Endothelial cell of umbilical vein (primary cell): ENCODE measurements at regions not wholly inside any gene's neighbourhood (a gene's known extent, or its start where the extent isn't known, plus 50 kb on each side); places are given as distances from the start of the nearest gene placed in this dataset.

Experiments
- BruUV-seq: library from RNA; stranded (reverse); fragments of 400-500 nt; replicated peaks from 2 replicates; lab custom pipeline; 2021; lab: Mats Ljungman, UMichigan
- CTCF ChIA-PET: fragments of 300-600, 350-600 bp; sonication (Branson Sonifier 250); formaldehyde crosslinking; loops from one replicate; lab custom pipeline; 2021; ENCODE audit warnings: antibody characterized with exemption, inconsistent platforms; lab: Charles Lee
- POLR2A ChIA-PET: fragments of 300-600, 350-600 bp; sonication (Branson Sonifier 250); formaldehyde crosslinking; loops from one replicate; lab custom pipeline; 2021; ENCODE audit warnings: antibody characterized with exemption, inconsistent platforms; lab: Charles Lee
- DNase-seq: peaks from one replicate; pipeline ENCODE4 v3.0.0-alpha.2; 2011; ENCODE audit warnings: low read depth, low spot score
- FAIRE-seq: peaks from 2 replicates; lab custom pipeline; 2011; peaks lifted over from hg19 to GRCh38; lab: Jason Lieb, UNC
- H2AFZ ChIP-seq: 2 replicates; pipeline ENCODE4 v1.6.0; 2012; ENCODE audit warnings: low read depth, low read length, control low read depth, inconsistent platforms
- H3K27ac ChIP-seq: 2 replicates; pipeline ENCODE4 v1.5.1; 2011; ENCODE audit warnings: low read depth, mild to moderate bottlenecking, control low read depth, low read length, moderate library complexity; ENCODE audit not compliant: insufficient read depth
- H3K27me3 ChIP-seq, 2 experiments: 2 replicates each; pipeline versions ENCODE4 v1.6.0 to v1.6.1; 2011; ENCODE audit warnings: low read length in 2 of 2, mixed read lengths in 1 of 2; ENCODE audit not compliant: control insufficient read depth in 2 of 2, insufficient read depth in 2 of 2
- H3K36me3 ChIP-seq, 2 experiments: 2 replicates in 1 of 2; 3 replicates in 1 of 2; pipeline ENCODE4 v1.5.1; 2011; ENCODE audit warnings: low read length in 2 of 2, mild to moderate bottlenecking in 1 of 2, moderate library complexity in 1 of 2; ENCODE audit not compliant: control insufficient read depth in 2 of 2, insufficient read depth in 2 of 2; ENCODE audit errors: extremely low read depth in 1 of 2
- H3K4me1 ChIP-seq: 3 replicates; pipeline ENCODE4 v1.5.1; 2011; ENCODE audit warnings: mild to moderate bottlenecking, low read length; ENCODE audit not compliant: control insufficient read depth, insufficient read depth; ENCODE audit errors: extremely low read depth
- H3K4me2 ChIP-seq: 2 replicates; pipeline ENCODE4 v1.6.1; 2011; ENCODE audit warnings: low read length, control low read depth, mixed read lengths; ENCODE audit not compliant: insufficient read depth
- H3K4me3 ChIP-seq, 3 experiments: fragments of 200-600 bp in 1 of 3; sonication (generic), shearing (Covaris generic) in 1 of 3; replicated peaks in 1 of 3; 2 replicates each; pipeline ENCODE4 v1.5.1; 2011 to 2016; ENCODE audit warnings: control low read depth in 3 of 3, low read length in 3 of 3, mild to moderate bottlenecking in 2 of 3, inconsistent platforms in 1 of 3, low read depth in 1 of 3, moderate library complexity in 1 of 3; ENCODE audit not compliant: insufficient read depth in 1 of 3
- H3K79me2 ChIP-seq: 2 replicates; pipeline ENCODE4 v1.6.0; 2012; ENCODE audit warnings: low read length, inconsistent platforms; ENCODE audit not compliant: control insufficient read depth, insufficient read depth
- H3K9ac ChIP-seq: replicated peaks from 2 replicates; pipeline ENCODE3; 2011; ENCODE audit warnings: low read length, control low read depth; ENCODE audit not compliant: insufficient read depth; ENCODE audit errors: extremely low read depth
- H3K9me1 ChIP-seq: replicated peaks from 3 replicates; pipeline ENCODE4 v1.6.0; 2011; ENCODE audit warnings: mild to moderate bottlenecking, low read length; ENCODE audit not compliant: control insufficient read depth, insufficient read depth; ENCODE audit errors: extremely low read depth
- H3K9me3 ChIP-seq: replicated peaks from 2 replicates; pipeline ENCODE4 v1.5.1; 2012; ENCODE audit warnings: low read length, inconsistent platforms; ENCODE audit not compliant: control insufficient read depth, insufficient read depth
- H4K20me1 ChIP-seq: replicated peaks from 2 replicates; pipeline ENCODE3; 2011; ENCODE audit warnings: mild to moderate bottlenecking, low read length; ENCODE audit not compliant: control insufficient read depth, insufficient read depth; ENCODE audit errors: extremely low read depth
- CTCF ChIP-seq, 2 donors: IDR thresholded peaks; 1 replicate in 1 of 2; 2 replicates in 1 of 2; pipeline ENCODE4 v1.5.1; 2011; ENCODE audit warnings: low read length in 2 of 2, mild to moderate bottlenecking in 2 of 2, moderate library complexity in 2 of 2, control low read depth in 1 of 2, inconsistent platforms in 1 of 2, low read depth in 1 of 2; ENCODE audit not compliant: insufficient read depth in 1 of 2; ENCODE audit errors: extremely low read depth in 1 of 2
- EZH2 ChIP-seq: IDR thresholded peaks from 2 replicates; pipeline ENCODE4 v1.6.1; 2012; ENCODE audit warnings: borderline replicate concordance, low read depth, mild to moderate bottlenecking, moderate library complexity, low read length, inconsistent platforms; ENCODE audit not compliant: severe bottlenecking
- FOS ChIP-seq: IDR thresholded peaks from 2 replicates; pipeline ENCODE4 v1.6.1; 2011; ENCODE audit warnings: mild to moderate bottlenecking, low read length, moderate library complexity, borderline replicate concordance; ENCODE audit not compliant: insufficient read depth
- GATA2 ChIP-seq: IDR thresholded peaks from 2 replicates; pipeline ENCODE4 v1.7.0; 2011; ENCODE audit warnings: low read depth, mild to moderate bottlenecking, moderate library complexity, mixed read lengths, low read length; ENCODE audit not compliant: insufficient read length, insufficient read depth
- JUN ChIP-seq: IDR thresholded peaks from 2 replicates; pipeline ENCODE4 v1.6.1; 2011; ENCODE audit warnings: borderline replicate concordance, low read depth; ENCODE audit not compliant: insufficient read length, insufficient read depth
- MAX ChIP-seq: IDR thresholded peaks from 2 replicates; pipeline ENCODE4 v1.6.1; 2011; ENCODE audit not compliant: insufficient read depth, insufficient read length
- MYC ChIP-seq: IDR thresholded peaks from one replicate; pipeline ENCODE4 v1.6.1; 2011; ENCODE audit warnings: mild to moderate bottlenecking, low read depth, low read length
- POLR2A ChIP-seq: IDR thresholded peaks from 2 replicates; pipeline ENCODE4 v1.6.1; 2012; ENCODE audit warnings: low read depth, mild to moderate bottlenecking, control low read depth, low read length
- POLR2AphosphoS5 ChIP-seq: IDR thresholded peaks from 2 replicates; pipeline ENCODE4 v1.6.1; 2012; ENCODE audit warnings: low read depth, mild to moderate bottlenecking, control low read depth, low read length, moderate library complexity; ENCODE audit not compliant: insufficient read depth
- dilution Hi-C: fragments of 300-500 bp; cut with MboI; formaldehyde crosslinking; loops from one replicate; pipeline ENCODE4 v1.15.0; 2019; ENCODE audit warnings: low sequenced_read_pairs; ENCODE audit not compliant: extremely low pct_ligation_motif_present
- intact Hi-C: fragments of 100-400 bp; cut with micrococcal nuclease; formaldehyde crosslinking; loops from one replicate; pipeline ENCODE4 v1.10.0; 2022

GRCh38 chr4:11857881-11858280, 429.2 kb upstream of the HS3ST1 start:
- Histone ChIP-seq H3K4me3 (no peak overlapping the region), H4K20me1 (no peaks in the 10 kb centered on the region), H3K9me1 (no peaks in the 10 kb centered on the region), H3K9me3 (no peaks in the 10 kb centered on the region), H3K9ac (no peak overlapping the region), H3K27ac (no peak overlapping the region), H3K4me2 (no peak overlapping the region), H2AFZ (no peak overlapping the region), H3K36me3 (no peaks in the 10 kb centered on the region), H3K79me2 (no peaks in the 10 kb centered on the region), H3K27me3 (no peaks in the 10 kb centered on the region), H3K4me1 (no peaks in the 10 kb centered on the region)
- TF ChIP-seq POLR2A (no peak), CTCF (IDR thresholded peaks at IDR 0.05; ENCODE audit: extremely low read depth in 1 of 2, insufficient read depth in 1 of 2, low read depth in 1 of 2, low read length in 2 of 2) (no peak), MYC (no peak), GATA2 (no peak), MAX (no peak), FOS (no peak), POLR2AphosphoS5 (no peak), JUN (no peak), EZH2 (no peak)
- intact Hi-C loops, result no loop called here
- dilution Hi-C loops, result no loop called here
- ChIA-PET POLR2A (no interaction called here), CTCF (interaction anchor here (1.4 kb wide), 1 partner anchor 96 kb away, joined by 3 read pairs; no protein-coding TSS in a partner anchor)
- no peak for FAIRE-seq
- no peak for DNase-seq
- BruUV-seq, result no TSS peak
